AG04449 (cell line): ENCODE measurements at regions not wholly inside any gene's neighbourhood (a gene's known extent, or its start where the extent isn't known, plus 50 kb on each side); places are given as distances from the start of the nearest gene placed in this dataset.

Experiments used
- CTCF ChIA-PET: fragments of 350-600 bp; formaldehyde crosslinking; extraction: SDS; loops from one replicate; lab custom pipeline; 2021; ENCODE audit warnings: antibody characterized with exemption; lab: Yijun Ruan, JAX
- POLR2A ChIA-PET: fragments of 400-600, 350-600 bp; formaldehyde crosslinking; extraction: SDS; loops from one replicate; lab custom pipeline; 2020; ENCODE audit warnings: antibody characterized with exemption, inconsistent platforms; lab: Yijun Ruan, JAX
- DNase-seq: peaks from one replicate; pipeline ENCODE4 v3.0.0-alpha.2; 2010; ENCODE audit warnings: low read depth, low spot score
- H3K4me3 ChIP-seq: 2 replicates; pipeline ENCODE4 v1.5.1; 2011; ENCODE audit warnings: low read depth, mild to moderate bottlenecking, control low read depth, low read length
- CTCF ChIP-seq: IDR thresholded peaks from one replicate; pipeline ENCODE4 v1.5.1; 2011; ENCODE audit warnings: mild to moderate bottlenecking, moderate library complexity, low read length, control low read depth, inconsistent platforms; ENCODE audit not compliant: insufficient read depth; ENCODE audit errors: missing control alignments

- POLR2A ChIA-PET = no interaction called here
- CTCF ChIA-PET = no interaction called here
- no peak for DNase-seq
- TF ChIP-seq CTCF = no peak
- H3K4me3 ChIP-seq = no peak overlapping the region
Observed at GRCh38 chr6:28585335-28585734, 59.7 kb downstream of the GPX5 start.

- ChIA-PET CTCF (no interaction called here), POLR2A (no interaction called here)
- no peak for TF ChIP-seq CTCF
- DNase-seq = no peak
- no peak overlapping the region for H3K4me3 ChIP-seq
Observed at GRCh38 chr6:28586324-28586723, 60.6 kb downstream of the GPX5 start.

- DNase-seq = no peak
- ChIA-PET POLR2A (no interaction called here), CTCF (no interaction called here)
- H3K4me3 ChIP-seq = peak overlapping the region; percentile 62
- TF ChIP-seq CTCF = no peak
Observed at GRCh38 chr6:28586962-28587745, 61.5 kb downstream of the GPX5 start.

- TF ChIP-seq CTCF = no peak
- ChIA-PET CTCF (no interaction called here), POLR2A (no interaction called here)
- no peak for DNase-seq
- peak overlapping the region; percentile 62 for H3K4me3 ChIP-seq
Observed at GRCh38 chr6:28587746-28588075, 62.0 kb downstream of the GPX5 start.

- no peak overlapping the region for H3K4me3 ChIP-seq
- ChIA-PET POLR2A (no interaction called here), CTCF (no interaction called here)
- no peak for TF ChIP-seq CTCF
- DNase-seq = no peak
Observed at GRCh38 chr6:28588666-28589065, 63.0 kb downstream of the GPX5 start.

GRCh38 chr6:28589234-28589956, 63.7 kb downstream of the GPX5 start:
- CTCF ChIA-PET = no interaction called here
- H3K4me3 ChIP-seq = peak overlapping the region; percentile 47
- POLR2A ChIA-PET = no interaction called here
- TF ChIP-seq CTCF = no peak
- peak; percentile 79 for DNase-seq
